Fibroblast of lung (primary cell): ENCODE measurements at regions not wholly inside any gene's neighbourhood (a gene's known extent, or its start where the extent isn't known, plus 50 kb on each side); places are given as distances from the start of the nearest gene placed in this dataset.

Experiments used
- DNase-seq, 2 donors: peaks; one replicate each; pipeline versions ENCODE4 v3.0.0 to v3.0.0-alpha.2; 2010; ENCODE audit warnings: low read depth in 2 of 2
- H2AFZ ChIP-seq: 2 replicates; pipeline ENCODE4 v1.5.1; 2012; ENCODE audit warnings: low read length, control low read depth, inconsistent platforms
- H3K27ac ChIP-seq: 2 replicates; pipeline ENCODE4 v1.5.1; 2011; ENCODE audit warnings: low read length, control low read depth; ENCODE audit not compliant: insufficient read depth
- H3K27me3 ChIP-seq: 2 replicates; pipeline ENCODE4 v1.5.1; 2011; ENCODE audit warnings: mild to moderate bottlenecking, low read length; ENCODE audit not compliant: control insufficient read depth, insufficient read depth
- H3K36me3 ChIP-seq: 2 replicates; pipeline ENCODE4 v1.5.1; 2011; ENCODE audit warnings: low read length; ENCODE audit not compliant: control insufficient read depth, insufficient read depth
- H3K4me1 ChIP-seq: 2 replicates; pipeline ENCODE4 v1.5.1; 2011; ENCODE audit warnings: low read length; ENCODE audit not compliant: control insufficient read depth, insufficient read depth; ENCODE audit errors: extremely low read depth
- H3K4me2 ChIP-seq: 2 replicates; pipeline ENCODE4 v1.5.1; 2011; ENCODE audit warnings: low read length, control low read depth; ENCODE audit not compliant: insufficient read depth; ENCODE audit errors: extremely low read depth
- H3K4me3 ChIP-seq, 4 experiments: fragments of 200-600 bp in 1 of 4; sonication (generic) in 1 of 4; replicated peaks in 1 of 4; 2 replicates each; pipeline ENCODE4 v1.5.1; 2011 to 2016; ENCODE audit warnings: low read length in 4 of 4, low read depth in 3 of 4, mild to moderate bottlenecking in 3 of 4, control low read depth in 2 of 4, inconsistent platforms in 1 of 4, mixed read lengths in 1 of 4; ENCODE audit not compliant: insufficient read depth in 1 of 4; ENCODE audit errors: control extremely low read depth in 1 of 4
- H3K79me2 ChIP-seq: 2 replicates; pipeline ENCODE4 v1.5.1; 2012; ENCODE audit warnings: mild to moderate bottlenecking, low read length, inconsistent platforms; ENCODE audit not compliant: control insufficient read depth, insufficient read depth
- H3K9ac ChIP-seq: 2 replicates; pipeline ENCODE4 v1.5.1; 2011; ENCODE audit warnings: mild to moderate bottlenecking, low read length, control low read depth; ENCODE audit not compliant: insufficient read depth
- H3K9me3 ChIP-seq: 2 replicates; pipeline ENCODE4 v1.5.1; 2012; ENCODE audit warnings: low read depth, low read length; ENCODE audit not compliant: control insufficient read depth, insufficient read depth
- H4K20me1 ChIP-seq: 2 replicates; pipeline ENCODE4 v1.5.1; 2011; ENCODE audit warnings: low read length; ENCODE audit not compliant: control insufficient read depth, insufficient read depth; ENCODE audit errors: extremely low read depth
- EZH2 ChIP-seq: IDR thresholded peaks from 2 replicates; pipeline ENCODE4 v1.5.1; 2012; ENCODE audit warnings: low read length, control low read depth, mild to moderate bottlenecking; ENCODE audit errors: missing control alignments
- TF ChIP-seq, protein P1 (sequence below), 2 donors: IDR thresholded peaks in 1 of 2; conservative IDR thresholded peaks in 1 of 2; 1 replicate in 1 of 2; 2 replicates in 1 of 2; pipeline ENCODE4 v1.5.1; 2011 to 2012; ENCODE audit warnings: low read length in 2 of 2, control low read depth in 1 of 2, inconsistent platforms in 1 of 2, low read depth in 1 of 2, mild to moderate bottlenecking in 1 of 2

DNA sequence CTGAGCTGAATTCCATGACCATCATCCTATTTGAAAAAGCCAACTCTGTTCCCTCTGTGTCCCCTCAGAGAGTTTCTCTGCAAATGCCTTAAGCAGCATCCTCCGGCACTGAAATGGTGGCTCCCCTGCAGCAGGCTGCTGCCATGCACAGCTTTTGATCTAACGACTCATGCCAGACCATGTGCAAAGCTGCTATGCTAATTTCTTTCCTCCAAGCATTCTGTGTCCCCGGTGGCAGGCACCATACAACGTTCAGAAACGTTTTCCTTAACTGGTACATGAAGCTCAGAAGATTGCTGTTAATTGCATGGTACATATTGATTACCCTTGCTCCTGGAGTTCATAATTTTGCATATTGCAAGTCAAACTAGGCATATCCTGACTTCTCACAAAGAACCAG is 336.8 kb downstream of the RBM43 start:
- Histone ChIP-seq H3K27me3 (no peaks in the 10 kb centered on the region), H3K36me3 (no peaks in the 10 kb centered on the region), H3K4me1 (no peaks in the 10 kb centered on the region), H2AFZ (no peak overlapping the region), H3K79me2 (no peaks in the 10 kb centered on the region), H3K27ac (no peak overlapping the region), H4K20me1 (no peaks in the 10 kb centered on the region), H3K9me3 (no peaks in the 10 kb centered on the region), H3K9ac (no peak overlapping the region), H3K4me3 (no peak overlapping the region), H3K4me2 (no peak overlapping the region)
- no peak for TF ChIP-seq EZH2
- TF ChIP-seq, protein P1, sequence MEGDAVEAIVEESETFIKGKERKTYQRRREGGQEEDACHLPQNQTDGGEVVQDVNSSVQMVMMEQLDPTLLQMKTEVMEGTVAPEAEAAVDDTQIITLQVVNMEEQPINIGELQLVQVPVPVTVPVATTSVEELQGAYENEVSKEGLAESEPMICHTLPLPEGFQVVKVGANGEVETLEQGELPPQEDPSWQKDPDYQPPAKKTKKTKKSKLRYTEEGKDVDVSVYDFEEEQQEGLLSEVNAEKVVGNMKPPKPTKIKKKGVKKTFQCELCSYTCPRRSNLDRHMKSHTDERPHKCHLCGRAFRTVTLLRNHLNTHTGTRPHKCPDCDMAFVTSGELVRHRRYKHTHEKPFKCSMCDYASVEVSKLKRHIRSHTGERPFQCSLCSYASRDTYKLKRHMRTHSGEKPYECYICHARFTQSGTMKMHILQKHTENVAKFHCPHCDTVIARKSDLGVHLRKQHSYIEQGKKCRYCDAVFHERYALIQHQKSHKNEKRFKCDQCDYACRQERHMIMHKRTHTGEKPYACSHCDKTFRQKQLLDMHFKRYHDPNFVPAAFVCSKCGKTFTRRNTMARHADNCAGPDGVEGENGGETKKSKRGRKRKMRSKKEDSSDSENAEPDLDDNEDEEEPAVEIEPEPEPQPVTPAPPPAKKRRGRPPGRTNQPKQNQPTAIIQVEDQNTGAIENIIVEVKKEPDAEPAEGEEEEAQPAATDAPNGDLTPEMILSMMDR (conservative IDR thresholded peaks at IDR 0.05 in 1 of 2, IDR thresholded peaks at IDR 0.05 in 1 of 2; ENCODE audit: low read depth in 1 of 2, low read length in 2 of 2), result no peak
- DNase-seq, result no peak

DNA sequence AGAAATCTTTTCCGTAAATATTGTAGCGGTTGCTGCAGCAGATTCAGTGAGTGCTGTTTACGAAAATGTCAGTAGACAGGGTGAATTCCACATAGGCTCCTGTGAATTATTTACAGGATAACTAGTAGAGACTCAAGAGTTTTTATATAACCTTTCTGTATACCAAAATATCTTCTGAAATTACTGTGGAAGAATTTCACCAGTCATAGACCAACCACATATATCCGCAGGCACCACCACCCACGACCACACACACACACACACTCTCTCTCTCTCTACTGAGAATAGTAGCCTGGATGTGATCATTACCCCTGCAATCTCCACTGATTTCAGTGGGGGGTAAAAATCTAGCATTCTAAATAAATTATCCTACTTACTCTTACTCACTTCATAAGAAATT is 341.8 kb downstream of the RBM43 start:
- Histone ChIP-seq H2AFZ (no peak overlapping the region), H3K79me2 (no peaks in the 10 kb centered on the region), H3K27me3 (no peaks in the 10 kb centered on the region), H3K4me1 (no peaks in the 10 kb centered on the region), H3K4me2 (no peak overlapping the region), H3K9ac (no peak overlapping the region), H3K4me3 (no peak overlapping the region), H3K9me3 (no peaks in the 10 kb centered on the region), H3K36me3 (no peaks in the 10 kb centered on the region), H4K20me1 (no peaks in the 10 kb centered on the region), H3K27ac (no peak overlapping the region)
- DNase-seq, result peak in 1 of 2 donors; percentile 49
- TF ChIP-seq EZH2, result no peak
- TF ChIP-seq, protein P1 (conservative IDR thresholded peaks at IDR 0.05 in 1 of 2, IDR thresholded peaks at IDR 0.05 in 1 of 2; ENCODE audit: low read depth in 1 of 2, low read length in 2 of 2), result no peak

DNA sequence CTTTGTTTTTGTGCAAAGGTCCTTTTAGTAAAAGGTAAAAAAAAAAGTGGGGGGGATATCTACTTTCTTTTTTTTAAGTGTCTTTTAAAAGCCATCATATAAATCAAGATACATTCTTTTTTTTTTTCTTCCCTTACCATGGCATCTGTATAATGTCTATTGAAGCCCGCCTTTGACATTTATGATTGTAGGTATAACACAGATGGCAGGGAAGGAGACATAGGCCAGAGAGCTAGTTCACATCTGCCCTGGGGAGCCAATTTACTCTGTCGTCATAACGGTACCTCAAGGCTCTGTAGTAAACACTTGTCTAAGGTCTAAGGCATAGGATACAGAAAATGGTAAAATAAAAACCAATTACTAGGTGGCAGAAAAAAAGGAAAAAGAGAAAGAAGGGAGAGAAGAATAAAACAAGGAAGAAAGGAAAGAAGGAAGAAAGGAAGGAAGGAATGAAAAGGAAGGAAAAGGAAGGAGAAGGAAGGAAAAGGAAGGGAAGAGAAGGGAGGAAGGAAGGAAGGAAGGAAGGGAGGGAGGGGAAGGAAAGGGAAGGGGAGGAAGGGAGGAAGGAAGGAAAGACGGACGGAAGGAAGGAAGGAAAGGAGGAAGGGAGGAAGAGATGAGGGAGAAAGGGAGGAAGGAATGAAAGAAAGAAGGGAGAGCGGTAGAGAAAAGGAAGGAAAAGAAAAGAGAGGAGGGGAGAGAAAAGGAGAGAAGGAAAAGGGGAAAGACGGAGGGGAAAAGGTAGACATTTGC is 343.5 kb downstream of the RBM43 start:
- Histone ChIP-seq H3K4me3 (no peak overlapping the region), H3K4me2 (no peak overlapping the region), H2AFZ (no peak overlapping the region), H3K27ac (no peak overlapping the region), H3K79me2 (no peaks in the 10 kb centered on the region), H3K27me3 (no peaks in the 10 kb centered on the region), H3K9me3 (no peaks in the 10 kb centered on the region), H4K20me1 (no peaks in the 10 kb centered on the region), H3K9ac (no peak overlapping the region), H3K4me1 (no peaks in the 10 kb centered on the region), H3K36me3 (no peaks in the 10 kb centered on the region)
- DNase-seq, result no peak
- TF ChIP-seq, protein P1 (conservative IDR thresholded peaks at IDR 0.05 in 1 of 2, IDR thresholded peaks at IDR 0.05 in 1 of 2; ENCODE audit: low read depth in 1 of 2, low read length in 2 of 2), result no peak
- no peak for TF ChIP-seq EZH2
